GM21360 (cell line): ENCODE measurements at regions not wholly inside any gene's neighbourhood (a gene's known extent, or its start where the extent isn't known, plus 50 kb on each side); places are given as distances from the start of the nearest gene placed in this dataset.
"Not testable (repeated sequence)": the region's sequence is repeated elsewhere in the genome, so short reads cannot be mapped to it uniquely, and the experiment has no call there.

ENCODE experiments used
- ATAC-seq: cut with Tn5 transposase; IDR thresholded peaks from one replicate; pipeline ENCODE4 v1.9.1; 2021; ENCODE audit warnings: mild to moderate bottlenecking, moderate library complexity; ENCODE audit not compliant: unreplicated experiment

DNA sequence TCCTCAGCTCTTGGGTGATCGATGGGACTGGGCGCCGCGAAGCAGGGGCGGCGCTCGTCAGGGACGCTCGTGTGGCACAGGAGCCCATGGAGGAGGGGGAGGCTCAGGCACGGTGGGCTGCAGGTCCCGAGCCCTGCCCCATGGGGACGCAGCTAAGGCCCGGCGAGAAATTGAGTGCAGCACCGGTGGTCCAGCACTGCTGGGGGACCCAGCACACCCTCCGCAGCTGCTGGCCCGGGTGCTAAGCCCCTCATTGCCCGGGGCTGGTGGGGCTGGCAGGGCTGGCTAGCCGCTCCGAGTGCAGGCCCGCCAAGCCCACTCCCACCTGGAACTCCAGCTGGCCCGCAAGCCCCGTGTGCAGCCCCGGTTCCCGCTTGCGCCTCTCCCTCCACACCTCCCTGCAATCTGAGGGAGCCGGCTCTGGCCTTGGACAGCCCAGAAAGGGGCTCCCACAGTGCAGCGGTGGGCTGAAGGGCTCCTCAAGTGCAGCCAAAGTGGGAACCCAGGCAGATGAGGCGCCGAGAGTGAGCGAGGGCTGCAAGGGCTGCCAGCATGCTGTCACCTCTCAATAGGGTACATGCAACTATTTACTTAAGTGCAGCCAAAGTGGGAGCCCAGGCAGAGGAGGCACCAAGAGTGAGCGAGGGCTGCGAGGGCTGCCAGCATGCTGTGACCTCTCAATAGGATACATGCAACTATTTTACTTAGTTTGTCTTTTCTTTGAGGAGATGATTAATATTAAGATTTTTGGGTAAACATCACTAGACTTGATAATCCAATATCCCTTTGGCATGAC is 619.8 kb upstream of the IGFBP7 start:
- not testable (repeated sequence) for ATAC-seq

DNA sequence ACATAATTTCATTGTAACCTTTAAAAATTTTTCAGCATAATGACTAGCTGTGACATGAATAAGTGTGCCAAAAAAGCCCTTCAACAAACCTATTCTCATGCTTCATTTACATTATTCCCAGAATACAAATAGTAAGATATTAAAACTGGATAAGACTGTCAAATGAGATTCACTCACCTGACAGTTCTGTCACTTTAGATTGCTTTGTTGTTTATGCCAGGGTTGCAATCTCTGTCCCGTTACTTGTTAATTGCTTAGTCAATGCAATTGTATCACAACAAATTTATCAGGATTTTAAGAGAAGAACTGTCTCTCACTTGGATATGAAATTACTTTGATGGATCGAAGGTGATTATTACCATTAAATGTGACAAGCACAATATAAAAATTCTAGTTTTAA is 616.0 kb upstream of the IGFBP7 start:
- ATAC-seq = no peak

DNA sequence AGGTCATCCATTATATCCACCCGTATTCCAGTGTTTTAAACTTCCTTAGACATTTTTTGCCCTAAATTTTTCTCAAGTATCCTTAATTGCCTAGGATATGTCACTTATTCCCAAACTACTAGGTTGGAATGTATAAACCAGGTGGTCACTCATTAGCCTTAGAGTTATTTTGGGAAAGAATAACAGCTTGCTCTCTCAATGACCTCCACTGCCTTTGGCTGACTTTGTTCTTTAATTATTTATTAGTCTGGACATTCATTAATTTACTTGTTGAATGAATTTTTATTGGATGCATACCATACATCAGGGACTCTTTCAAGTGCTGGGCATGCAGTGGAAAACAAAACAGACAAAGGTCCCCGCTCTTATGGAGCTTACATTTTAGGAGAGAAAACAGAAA is 609.3 kb upstream of the IGFBP7 start:
- no peak for ATAC-seq

GRCh38 chr4:57714313-57714712 is 604.1 kb upstream of the IGFBP7 start:
- not testable (repeated sequence) for ATAC-seq

DNA sequence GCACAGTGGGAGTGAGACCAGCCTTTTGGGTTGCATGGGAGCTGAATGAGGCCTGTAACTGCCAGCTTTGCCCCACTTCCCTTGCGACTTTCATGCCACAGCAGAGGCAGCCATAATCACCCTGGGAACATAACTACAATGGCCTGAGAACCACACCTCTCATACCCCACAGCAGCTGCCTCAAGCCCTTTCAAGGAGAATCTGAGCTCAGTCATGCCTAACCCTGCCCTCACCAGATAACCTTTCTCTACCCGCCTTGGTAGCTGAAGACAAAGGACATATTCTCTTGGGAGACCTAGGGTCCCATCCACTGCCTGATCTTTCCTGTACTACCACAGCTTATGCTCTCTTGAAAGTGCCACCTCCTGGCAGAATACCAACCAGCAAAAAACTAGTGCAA is 599.9 kb upstream of the IGFBP7 start:
- no peak for ATAC-seq

DNA sequence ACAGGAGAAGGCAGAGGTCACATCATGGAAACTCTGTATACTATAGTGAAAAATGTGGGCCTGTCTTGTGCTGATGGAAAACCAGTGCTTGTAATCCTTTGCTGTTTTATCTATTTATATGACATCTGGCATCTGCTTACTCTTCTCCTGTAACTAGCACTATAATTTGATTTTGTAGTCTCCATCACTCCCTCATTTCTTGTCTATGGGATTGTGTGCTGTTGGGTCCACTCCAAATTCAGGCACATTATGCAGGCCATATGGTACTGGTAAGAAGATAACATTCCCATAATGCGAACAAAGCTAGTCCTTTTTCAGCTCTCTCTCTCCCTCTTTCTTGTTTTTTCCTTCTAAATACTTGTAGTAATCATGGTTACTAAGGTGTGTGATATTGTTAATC is 581.2 kb upstream of the IGFBP7 start:
- ATAC-seq = no peak

DNA sequence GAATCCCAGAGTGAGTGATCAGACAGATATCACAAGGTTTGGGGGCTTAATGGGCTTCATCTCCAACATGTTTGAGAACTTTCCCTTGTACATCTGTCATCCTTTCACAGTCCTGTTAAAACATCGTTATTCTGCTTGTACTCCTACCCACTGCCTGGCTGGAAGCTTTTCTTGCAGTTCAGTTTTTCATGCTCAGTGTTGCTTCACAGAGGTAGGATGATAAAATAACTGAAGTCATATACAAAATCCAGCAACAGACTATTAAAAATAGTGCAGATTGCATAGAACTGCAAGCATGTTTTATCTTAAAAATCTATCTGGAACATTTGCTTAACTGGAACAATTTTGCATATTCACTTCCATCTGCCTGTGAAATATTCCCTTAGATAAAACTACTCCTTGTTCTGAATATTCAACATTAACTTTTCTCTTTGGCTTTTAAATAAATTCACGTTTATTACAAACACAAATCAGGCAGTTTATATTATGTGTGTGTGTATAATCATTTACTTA is 579.6 kb upstream of the IGFBP7 start:
- no peak for ATAC-seq

DNA sequence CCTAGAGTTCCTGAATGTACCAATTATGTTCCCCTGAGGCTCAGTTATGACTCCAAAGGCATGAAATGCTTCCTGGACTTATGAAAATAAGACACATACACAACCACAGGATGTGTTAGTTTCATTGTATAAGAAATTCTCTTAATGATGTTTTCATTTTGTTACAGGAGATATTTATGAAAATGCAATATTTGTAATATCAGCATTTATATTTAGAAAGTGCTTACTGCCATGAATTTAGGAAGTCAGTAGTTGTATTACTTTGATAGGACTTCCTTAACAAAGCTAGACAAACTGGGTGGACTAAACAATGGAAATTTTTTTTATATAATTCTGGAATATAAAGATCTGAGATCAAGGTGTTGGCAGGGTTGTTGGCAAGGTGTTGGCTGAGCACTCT is 572.1 kb upstream of the IGFBP7 start:
- ATAC-seq = no peak

GRCh38 chr4:57679969-57680368 is 569.8 kb upstream of the IGFBP7 start:
- ATAC-seq = no peak

DNA sequence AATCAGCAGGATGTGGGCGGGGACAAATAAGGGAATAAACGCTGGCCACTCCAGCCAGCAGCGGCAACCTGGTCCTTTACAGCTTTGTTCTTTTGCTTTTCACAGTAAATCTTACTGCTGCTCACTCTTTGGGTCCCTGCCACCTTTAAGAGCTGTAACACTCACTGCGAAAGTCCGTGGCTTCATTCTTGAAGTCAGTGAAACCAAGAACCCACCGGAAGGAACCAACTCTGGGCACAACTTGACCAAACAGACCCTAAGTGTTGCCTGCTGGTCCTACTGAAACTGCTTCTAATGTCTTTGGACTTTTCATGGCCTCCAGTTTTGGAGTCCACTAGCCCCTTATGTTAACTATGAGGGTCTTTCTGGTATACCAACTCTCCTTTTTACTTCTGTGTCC is 566.2 kb upstream of the IGFBP7 start:
- no peak for ATAC-seq

DNA sequence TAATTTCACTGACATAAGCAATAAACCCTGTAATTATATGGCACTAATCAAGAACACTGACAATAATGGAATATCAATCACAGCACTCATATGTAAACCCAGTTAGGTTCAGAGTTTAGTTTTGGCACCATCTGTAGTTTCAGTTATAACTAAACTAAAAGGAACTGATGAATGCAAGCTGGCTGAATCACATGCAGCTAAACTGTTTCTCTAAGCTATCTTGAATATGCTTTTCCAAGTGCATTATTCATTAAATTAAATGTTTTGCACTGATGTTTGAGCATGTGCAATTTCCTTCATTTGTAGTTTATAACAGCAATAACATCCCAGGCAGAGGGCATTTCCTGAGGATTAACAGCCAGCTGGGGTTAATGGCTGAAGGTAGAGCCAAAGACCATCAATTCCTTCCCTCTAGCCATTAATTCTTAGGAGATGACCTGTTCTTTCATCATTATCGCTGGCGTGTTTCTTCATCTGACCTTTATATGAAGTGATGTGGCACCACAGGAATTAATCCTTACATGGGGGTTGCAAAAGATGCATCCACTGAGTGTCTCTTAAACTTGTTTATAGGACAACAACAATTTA is 562.8 kb upstream of the IGFBP7 start:
- no peak for ATAC-seq

DNA sequence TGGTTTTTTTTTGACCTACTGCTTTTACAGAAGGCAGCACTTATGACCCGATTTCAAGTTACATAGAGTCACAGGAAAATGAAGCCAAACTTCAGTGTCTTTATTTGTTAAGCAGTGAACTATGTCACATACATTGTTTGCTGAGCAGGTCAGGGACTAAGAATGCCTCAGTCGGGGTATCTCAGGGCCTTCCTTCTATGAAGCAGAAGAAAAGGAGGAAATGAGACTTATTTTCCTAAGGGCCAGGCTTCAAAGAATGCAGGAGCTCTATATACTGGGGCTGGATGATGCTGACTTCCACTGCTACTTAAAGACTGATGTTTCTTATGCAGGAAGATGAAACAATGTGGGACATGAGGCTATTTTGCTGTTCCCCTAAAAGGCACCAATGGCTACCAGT is 558.4 kb upstream of the IGFBP7 start:
- no peak for ATAC-seq

GRCh38 chr4:57665806-57666205 is 555.6 kb upstream of the IGFBP7 start:
- ATAC-seq = no peak

DNA sequence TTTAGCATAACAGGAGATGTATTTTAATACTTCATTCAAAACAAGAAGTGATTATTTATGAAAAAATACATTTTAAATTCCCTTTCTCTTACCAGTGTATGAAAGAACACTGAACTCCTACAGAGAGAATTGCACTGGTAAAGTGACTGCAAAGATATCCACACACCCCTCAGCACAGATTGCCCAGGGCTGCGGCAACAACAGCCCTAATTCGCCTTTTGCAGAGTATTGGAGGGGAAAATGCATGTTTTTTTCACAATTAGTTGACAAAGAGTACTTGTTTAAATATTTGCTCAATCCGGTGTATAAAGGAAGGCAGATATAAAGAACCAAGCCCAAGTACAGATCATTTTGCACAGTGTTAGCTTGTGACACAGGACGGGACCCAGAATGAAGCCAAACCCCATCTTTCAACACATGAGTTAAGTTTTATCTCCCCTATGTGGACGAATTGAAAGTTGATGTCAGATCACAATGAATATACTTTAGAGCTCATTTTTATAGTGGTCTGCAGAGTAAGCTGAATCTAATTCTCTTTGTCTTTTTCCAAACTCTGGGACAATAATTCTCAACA is 551.4 kb upstream of the IGFBP7 start:
- ATAC-seq = no peak

DNA sequence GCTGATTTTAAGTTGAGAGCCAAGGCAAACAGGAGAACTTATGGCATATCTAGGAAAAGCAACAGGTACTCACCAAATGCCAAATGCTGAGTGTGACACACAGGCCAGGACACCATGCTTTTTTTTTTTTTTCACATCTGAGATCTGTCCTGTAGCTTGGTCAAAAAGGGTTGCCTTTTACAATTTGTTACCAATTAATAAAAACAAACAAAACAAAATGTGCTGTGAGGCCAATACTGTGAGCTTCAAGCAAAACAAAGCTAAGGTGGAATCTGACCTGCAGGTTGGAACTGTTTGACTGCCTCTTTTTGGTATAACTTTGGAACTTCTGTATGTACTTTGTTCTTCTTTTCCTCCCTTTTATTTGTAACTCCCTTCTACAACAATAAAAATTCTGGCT is 548.5 kb upstream of the IGFBP7 start:
- ATAC-seq = no peak

DNA sequence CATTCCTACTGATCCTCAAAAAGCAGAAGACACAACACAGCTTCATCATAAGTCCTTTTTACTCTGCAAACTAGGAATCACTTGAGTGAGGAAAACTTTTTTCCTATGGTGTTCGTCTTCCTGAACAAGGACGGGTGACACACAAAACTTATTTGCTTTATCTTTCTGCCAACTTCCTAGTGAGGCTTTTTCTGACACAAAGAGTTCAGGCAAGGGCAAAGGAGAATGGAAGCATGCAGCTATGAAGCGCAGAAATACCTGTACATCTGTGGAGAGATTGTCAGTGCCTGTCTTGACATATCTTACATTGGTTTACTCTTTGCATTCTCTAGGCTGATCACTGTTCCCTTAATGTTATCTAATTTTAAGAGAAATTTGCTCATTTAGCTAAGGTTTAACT is 548.0 kb upstream of the IGFBP7 start:
- ATAC-seq = no peak

DNA sequence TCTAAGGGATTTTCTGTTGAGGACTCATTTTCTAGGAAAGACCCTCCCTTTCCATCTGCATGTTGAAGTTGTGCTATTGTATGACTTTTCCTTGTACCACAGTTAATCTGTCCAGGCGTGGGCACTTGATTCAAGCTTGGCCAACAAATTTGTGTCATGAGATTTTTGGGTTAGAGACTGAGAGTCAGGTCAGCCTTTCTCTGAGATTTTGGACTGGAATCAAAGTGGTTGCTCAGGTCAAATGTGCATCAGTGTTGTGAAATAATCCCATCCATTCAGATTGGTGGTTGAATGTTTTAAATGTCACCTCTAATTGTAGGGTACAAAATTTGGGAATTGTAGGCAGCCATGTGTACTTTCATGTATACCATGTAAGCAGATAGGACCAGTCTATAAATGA is 545.2 kb upstream of the IGFBP7 start:
- no peak for ATAC-seq

DNA sequence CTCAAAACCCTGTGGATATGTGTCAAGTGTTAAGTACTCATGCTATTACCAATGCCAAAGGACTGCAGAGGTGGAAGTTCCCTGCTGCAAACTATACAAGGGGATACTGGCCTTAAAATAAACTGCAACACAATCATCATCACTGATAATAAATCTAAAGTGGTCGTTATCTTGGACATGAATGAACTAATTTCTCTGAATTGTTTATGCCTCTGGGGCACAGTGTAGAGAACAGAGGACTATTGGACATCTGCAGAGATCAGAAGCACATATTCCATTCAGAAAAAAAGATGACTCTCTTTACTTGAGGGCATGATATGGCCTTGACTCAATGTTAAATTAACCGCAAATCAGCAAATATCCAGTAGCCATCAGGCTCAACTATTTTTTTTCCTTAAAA is 542.6 kb upstream of the IGFBP7 start:
- ATAC-seq = no peak

GRCh38 chr4:57640391-57641100 is 530.4 kb upstream of the IGFBP7 start:
- no peak for ATAC-seq

DNA sequence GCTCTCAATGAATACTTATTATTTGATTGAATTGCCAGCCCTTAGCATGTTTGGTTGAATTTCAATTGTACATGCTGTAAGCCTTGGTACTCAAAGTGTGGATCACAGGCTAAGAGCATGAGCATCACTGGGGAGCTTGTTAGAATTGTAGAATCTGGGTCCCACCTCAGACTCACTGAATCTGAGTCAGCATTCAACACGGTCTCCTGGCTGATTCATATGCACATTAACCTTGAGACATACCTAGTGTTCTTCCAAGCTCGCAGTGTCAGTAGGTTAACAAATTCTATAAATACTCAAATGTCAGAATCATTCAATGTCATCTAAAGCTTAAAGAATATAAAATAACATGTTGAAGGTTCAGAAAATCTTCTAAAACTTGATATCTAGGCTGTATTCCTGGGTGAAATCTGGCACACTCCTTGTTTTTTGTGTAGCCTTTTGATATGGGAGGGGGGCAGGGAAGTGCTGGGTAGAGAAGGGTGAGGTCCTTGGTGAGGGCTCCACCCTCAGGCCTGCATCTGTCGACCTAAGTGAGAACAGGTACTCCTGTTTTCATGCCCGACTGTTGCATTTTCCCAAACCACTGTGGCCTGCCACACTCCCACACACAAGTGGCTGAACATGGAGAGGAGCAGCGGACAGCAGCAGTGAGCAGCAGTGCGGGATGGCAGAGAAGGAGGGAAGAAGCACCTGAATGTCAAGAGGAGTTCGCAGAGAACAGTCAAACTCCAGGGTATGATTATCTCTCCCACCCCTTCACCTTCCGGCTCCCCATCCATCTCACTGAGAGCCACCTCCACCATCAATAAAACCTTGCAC is 529.6 kb upstream of the IGFBP7 start:
- no peak for ATAC-seq

DNA sequence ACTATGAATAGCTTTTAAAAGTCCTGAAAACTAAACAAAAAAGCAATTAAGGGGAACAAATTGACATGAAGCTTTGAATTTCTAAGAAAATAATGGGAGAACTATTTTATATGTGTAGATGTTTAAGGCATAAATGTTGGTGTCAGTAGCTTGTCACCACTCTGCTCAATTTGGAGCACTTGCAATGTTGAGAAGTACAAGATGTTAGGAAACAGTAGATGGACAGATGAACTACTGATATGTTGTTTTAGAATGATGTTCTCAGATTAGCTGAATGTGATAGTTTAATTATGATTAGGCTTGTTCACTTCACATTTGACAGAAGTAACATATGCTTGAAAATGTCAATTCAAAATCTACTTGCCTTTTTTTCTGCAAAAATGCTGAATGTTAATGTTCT is 525.7 kb upstream of the IGFBP7 start:
- ATAC-seq = no peak
